ENCODE measurements at regions not wholly inside any gene's neighbourhood (a gene's known extent, or its start where the extent isn't known, plus 50 kb on each side); places are given as distances from the start of the nearest gene placed in this dataset.
"Not testable (repeated sequence)": the region's sequence is repeated elsewhere in the genome, so short reads cannot be mapped to it uniquely, and the experiment has no call there.

GRCh38 chr16:16451721-16452410 is 72.9 kb downstream of the NPIPA7 start:
- not testable (repeated sequence) for TF ChIP-seq CTCF (IDR thresholded peaks at IDR 0.05 in 8 of 11, conservative IDR thresholded peaks at IDR 0.05 in 3 of 11); POLR2AphosphoS5 (IDR thresholded peaks at IDR 0.05); POLR2A (IDR thresholded peaks at IDR 0.05)
